Sigmoid colon (tissue), 6 donors: ENCODE measurements at regions not wholly inside any gene's neighbourhood (a gene's known extent, or its start where the extent isn't known, plus 50 kb on each side); places are given as distances from the start of the nearest gene placed in this dataset.

ENCODE experiments used
- DNase-seq: peaks from one replicate; pipeline ENCODE4 v3.0.0-alpha.2; 2019
- H3K27ac ChIP-seq, 4 donors: fragments of 200-600 bp; sonication (generic); one replicate each; pipeline ENCODE4 v1.5.1; 2016 to 2019; ENCODE audit warnings: mild to moderate bottlenecking in 1 of 4
- H3K27me3 ChIP-seq, 3 donors: fragments of 200-600 bp; sonication (generic); one replicate each; pipeline ENCODE4 v1.5.1; 2019; ENCODE audit warnings: mild to moderate bottlenecking in 1 of 3
- H3K36me3 ChIP-seq, 4 donors: fragments of 200-600 bp; sonication (generic); one replicate each; pipeline ENCODE4 v1.5.1; 2016 to 2019
- H3K4me1 ChIP-seq, 4 donors: fragments of 200-600 bp; sonication (generic); one replicate each; pipeline ENCODE4 v1.5.1; 2017 to 2019
- H3K4me3 ChIP-seq, 4 donors: fragments of 200-600 bp; sonication (generic); one replicate each; pipeline ENCODE4 v1.5.1; 2017 to 2019; ENCODE audit warnings: mild to moderate bottlenecking in 2 of 4, moderate library complexity in 1 of 4
- H3K9me3 ChIP-seq, 4 donors: fragments of 200-600 bp in 3 of 4; sonication (generic) in 3 of 4; one replicate each; pipeline versions ENCODE4 v1.5.1 to v1.6.1; 2013 to 2019
- EP300 ChIP-seq, 4 donors: sonication (generic); formaldehyde crosslinking; IDR thresholded peaks; one replicate each; pipeline ENCODE4 v1.6.1; 2017; ENCODE audit warnings: antibody characterized with exemption in 4 of 4
- POLR2A ChIP-seq, 2 donors: fragments of 450-650 bp; IDR thresholded peaks; one replicate each; pipeline ENCODE4 v1.6.1; 2016; ENCODE audit warnings: antibody characterized with exemption in 2 of 2, mild to moderate bottlenecking in 2 of 2, moderate library complexity in 2 of 2
- POLR2AphosphoS5 ChIP-seq, 4 donors: sonication (generic); formaldehyde crosslinking; IDR thresholded peaks; one replicate each; pipeline ENCODE4 v1.6.1; 2017; ENCODE audit warnings: antibody characterized with exemption in 4 of 4
- WGBS, 2 donors: extraction: QIAGEN DNeasy Blood & Tissue Kit; methylation state at CpG; one replicate each; pipeline ENCODE4 v1.1.7; 2013; 5-methylcytosine and 5-hydroxymethylcytosine counted together
- intact Hi-C: fragments of 100-400 bp; cut with DNase I; formaldehyde crosslinking; loops from one replicate; pipeline ENCODE4 v1.15.1; 2023
- TF ChIP-seq, protein P1 (sequence below), 4 experiments: fragments of 450-650 bp in 3 of 4; fragments of 200-600 bp in 1 of 4; IDR thresholded peaks; one replicate each; pipeline ENCODE4 v1.5.1; 2016 to 2019; ENCODE audit warnings: antibody characterized with exemption in 4 of 4, mild to moderate bottlenecking in 3 of 4, moderate library complexity in 2 of 4
- donor health status: healthy with polysubstance abuse.
- donor health status: healthy.

DNA sequence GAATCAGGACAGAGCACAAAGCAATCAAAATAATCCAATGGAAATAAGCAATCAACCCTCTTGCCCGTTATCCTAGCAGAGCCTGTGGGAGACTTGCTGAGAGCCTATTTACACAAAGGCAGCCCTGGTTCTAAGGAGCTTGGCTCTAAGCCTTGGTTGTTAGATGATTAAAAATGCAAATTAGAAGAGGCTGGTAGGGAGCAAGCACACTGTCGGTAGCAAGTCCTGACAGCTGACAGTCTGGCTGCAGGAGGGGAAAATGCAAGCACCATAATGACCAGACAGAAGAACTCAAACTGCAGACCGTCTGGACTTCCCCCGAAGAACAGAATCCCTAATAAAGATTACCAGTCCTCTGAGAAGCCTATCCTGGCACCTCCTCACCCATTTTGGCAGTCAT lies 131.8 kb upstream of the CTTNBP2 start:
- no peak for DNase-seq
- no peak for TF ChIP-seq EP300 (IDR thresholded peaks at IDR 0.05)
- Histone ChIP-seq H3K4me3 (no peak overlapping the region), H3K27ac (no peak overlapping the region), H3K4me1 (no peaks in the 10 kb centered on the region), H3K9me3 (peaks cover 0 to 4% (median 0%) of the 10 kb centered on the region in 4 donors), H3K27me3 (no peaks in the 10 kb centered on the region), H3K36me3 (no peaks in the 10 kb centered on the region)
- intact Hi-C loops: no loop called here
- 63 to 66% methylated on average over 4 of the region's 4 CpGs for WGBS, 2 donors

DNA sequence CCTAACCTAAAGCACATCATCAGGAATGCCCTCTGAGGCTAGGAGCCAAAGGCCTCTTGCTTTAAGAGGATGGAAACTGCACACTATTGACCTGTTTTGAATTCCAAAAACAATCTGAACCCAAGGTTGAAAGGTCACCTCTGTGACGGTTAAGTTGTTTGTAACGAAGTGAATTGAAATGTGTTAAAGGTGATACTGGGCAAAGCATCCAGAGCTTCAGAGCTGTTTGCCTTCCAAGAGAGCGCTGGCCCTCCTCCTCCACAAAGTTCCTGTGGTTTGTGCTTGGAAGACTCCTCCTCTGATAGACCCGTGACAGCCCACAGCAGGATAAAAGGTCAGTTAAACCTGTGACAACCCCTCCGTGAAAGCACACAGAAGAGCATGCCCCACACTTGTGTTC lies 133.7 kb upstream of the CTTNBP2 start:
- 73 to 77% methylated on average over 5 of the region's 5 CpGs for WGBS, 2 donors

DNA sequence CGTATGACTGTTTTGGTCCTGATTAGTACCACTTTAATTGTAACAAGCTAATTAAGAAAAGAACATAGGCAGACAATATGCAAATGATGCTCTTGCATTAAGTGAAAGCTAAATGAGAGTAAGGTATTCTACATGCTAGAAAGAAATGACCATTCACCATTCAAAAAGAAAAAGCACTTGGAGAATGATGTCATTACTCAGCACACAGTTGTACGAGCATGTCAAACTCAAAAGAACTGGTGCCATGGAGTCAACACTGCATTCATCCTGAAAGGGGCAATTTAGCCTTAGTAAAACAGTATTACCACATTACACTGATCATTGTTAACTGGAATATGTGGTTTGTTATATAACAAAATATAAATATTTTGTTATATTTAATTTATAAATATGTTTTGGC lies 136.2 kb upstream of the CTTNBP2 start:
- intact Hi-C loops: no loop called here
- peaks cover 0 to 4% (median 0%) of the 10 kb centered on the region in 4 donors for H3K9me3 ChIP-seq
- DNase-seq: no peak
- no peak overlapping the region for H3K27ac ChIP-seq
- no peak overlapping the region for H3K4me3 ChIP-seq
- TF ChIP-seq, protein P1, sequence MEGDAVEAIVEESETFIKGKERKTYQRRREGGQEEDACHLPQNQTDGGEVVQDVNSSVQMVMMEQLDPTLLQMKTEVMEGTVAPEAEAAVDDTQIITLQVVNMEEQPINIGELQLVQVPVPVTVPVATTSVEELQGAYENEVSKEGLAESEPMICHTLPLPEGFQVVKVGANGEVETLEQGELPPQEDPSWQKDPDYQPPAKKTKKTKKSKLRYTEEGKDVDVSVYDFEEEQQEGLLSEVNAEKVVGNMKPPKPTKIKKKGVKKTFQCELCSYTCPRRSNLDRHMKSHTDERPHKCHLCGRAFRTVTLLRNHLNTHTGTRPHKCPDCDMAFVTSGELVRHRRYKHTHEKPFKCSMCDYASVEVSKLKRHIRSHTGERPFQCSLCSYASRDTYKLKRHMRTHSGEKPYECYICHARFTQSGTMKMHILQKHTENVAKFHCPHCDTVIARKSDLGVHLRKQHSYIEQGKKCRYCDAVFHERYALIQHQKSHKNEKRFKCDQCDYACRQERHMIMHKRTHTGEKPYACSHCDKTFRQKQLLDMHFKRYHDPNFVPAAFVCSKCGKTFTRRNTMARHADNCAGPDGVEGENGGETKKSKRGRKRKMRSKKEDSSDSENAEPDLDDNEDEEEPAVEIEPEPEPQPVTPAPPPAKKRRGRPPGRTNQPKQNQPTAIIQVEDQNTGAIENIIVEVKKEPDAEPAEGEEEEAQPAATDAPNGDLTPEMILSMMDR (IDR thresholded peaks at IDR 0.05): no peak
- TF ChIP-seq EP300 (IDR thresholded peaks at IDR 0.05) (no peak), POLR2A (IDR thresholded peaks at IDR 0.05) (no peak), POLR2AphosphoS5 (IDR thresholded peaks at IDR 0.05) (no peak)
- no peaks in the 10 kb centered on the region for H3K36me3 ChIP-seq
- H3K27me3 ChIP-seq: no peaks in the 10 kb centered on the region
- H3K4me1 ChIP-seq: no peaks in the 10 kb centered on the region
- WGBS, 2 donors: 91 to 93% methylated on average over 2 of the region's 2 CpGs

More for the DNA sequence above, 133.7 kb upstream of the CTTNBP2 start:
- no peaks in the 10 kb centered on the region for H3K36me3 ChIP-seq
- no peaks in the 10 kb centered on the region for H3K27me3 ChIP-seq
- H3K9me3 ChIP-seq: peaks cover 0 to 4% (median 0%) of the 10 kb centered on the region in 4 donors
- no peaks in the 10 kb centered on the region for H3K4me1 ChIP-seq
- TF ChIP-seq POLR2A (IDR thresholded peaks at IDR 0.05) (no peak), POLR2AphosphoS5 (IDR thresholded peaks at IDR 0.05) (no peak)
- TF ChIP-seq, protein P1 (IDR thresholded peaks at IDR 0.05): no peak
- no peak overlapping the region for H3K27ac ChIP-seq
- no peak overlapping the region for H3K4me3 ChIP-seq
- intact Hi-C loops: no loop called here
- no peak for DNase-seq

DNA sequence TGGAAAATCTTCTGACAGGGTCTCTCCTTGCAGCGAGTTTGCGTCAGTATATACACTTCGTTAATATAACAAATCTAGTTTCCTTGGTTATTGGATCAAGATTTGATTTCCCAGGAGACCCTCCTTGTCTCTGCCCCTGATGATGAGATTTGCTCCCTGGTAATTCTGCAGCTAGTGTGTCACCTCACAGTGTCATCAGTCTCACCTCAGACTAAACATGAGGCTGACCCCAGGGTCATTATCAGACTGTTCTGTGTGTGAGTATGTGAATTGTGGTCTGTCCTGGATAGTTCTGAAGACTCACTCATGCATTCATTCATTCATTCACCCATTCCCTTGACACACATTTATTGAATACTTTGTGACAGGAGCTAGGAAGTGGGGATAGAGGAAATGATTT lies 138.4 kb upstream of the CTTNBP2 start:
- Histone ChIP-seq H3K27me3 (no peaks in the 10 kb centered on the region), H3K36me3 (no peaks in the 10 kb centered on the region), H3K4me1 (no peaks in the 10 kb centered on the region), H3K4me3 (no peak overlapping the region), H3K9me3 (peaks cover 0 to 2% (median 0%) of the 10 kb centered on the region in 4 donors), H3K27ac (no peak overlapping the region)
- TF ChIP-seq EP300 (IDR thresholded peaks at IDR 0.05) (no peak), POLR2AphosphoS5 (IDR thresholded peaks at IDR 0.05) (no peak), POLR2A (IDR thresholded peaks at IDR 0.05) (no peak)
- TF ChIP-seq, protein P1 (IDR thresholded peaks at IDR 0.05): no peak
- 91 to 98% methylated on average over 3 of the region's 3 CpGs for WGBS, 2 donors
- intact Hi-C loops: no loop called here
- no peak for DNase-seq

DNA sequence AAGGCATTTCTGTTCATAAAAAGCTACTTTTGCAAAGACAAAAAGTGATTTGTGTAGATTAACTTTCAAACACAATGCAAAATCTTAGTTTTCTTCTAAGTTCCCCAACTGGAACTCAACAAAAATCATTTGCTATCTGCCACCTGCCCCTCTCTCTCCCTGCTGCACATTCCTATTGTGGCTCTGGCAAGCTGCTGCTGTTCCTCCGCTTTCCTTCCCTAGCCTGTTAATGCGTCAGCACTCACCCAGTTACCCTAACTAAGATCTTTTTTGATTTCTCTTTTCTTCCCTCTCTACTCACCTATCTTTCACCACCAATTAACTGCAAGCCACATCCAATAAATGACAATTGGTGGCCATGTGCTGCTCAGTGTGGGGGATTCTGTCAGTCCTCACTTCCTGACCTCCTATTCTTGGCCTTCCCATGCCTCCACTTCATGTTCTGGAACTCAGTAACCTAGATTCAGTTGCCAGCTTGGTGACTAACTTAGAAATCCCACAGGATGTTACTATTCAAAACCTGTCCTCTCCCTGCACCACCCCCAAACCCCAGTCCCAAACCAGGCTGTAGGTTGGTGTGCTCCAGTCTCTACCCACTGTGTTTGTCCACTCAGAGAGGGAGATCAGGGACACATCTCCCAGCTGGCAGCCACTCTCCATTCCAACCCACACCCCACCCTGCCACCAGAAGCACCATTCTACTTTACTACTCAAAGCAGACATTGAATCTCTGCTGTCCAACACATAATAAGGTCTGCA lies 140.2 kb upstream of the CTTNBP2 start:
- Histone ChIP-seq H3K9me3 (no peaks in the 10 kb centered on the region), H3K4me1 (no peaks in the 10 kb centered on the region), H3K4me3 (no peak overlapping the region), H3K27ac (no peak overlapping the region), H3K27me3 (no peaks in the 10 kb centered on the region), H3K36me3 (no peaks in the 10 kb centered on the region)
- TF ChIP-seq EP300 (IDR thresholded peaks at IDR 0.05) (no peak), POLR2AphosphoS5 (IDR thresholded peaks at IDR 0.05) (no peak), POLR2A (IDR thresholded peaks at IDR 0.05) (no peak)
- TF ChIP-seq, protein P1 (IDR thresholded peaks at IDR 0.05): no peak
- intact Hi-C loops: no loop called here
- WGBS, 2 donors: 94 to 97% methylated on average over 2 of the region's 2 CpGs
- DNase-seq: no peak
